Endodermal cell (in vitro differentiated cells): ENCODE measurements at regions not wholly inside any gene's neighbourhood (a gene's known extent, or its start where the extent isn't known, plus 50 kb on each side); places are given as distances from the start of the nearest gene placed in this dataset.

ENCODE experiments used
- DNase-seq: peaks from one replicate; pipeline ENCODE4 v3.0.0-alpha.2; 2017
- H3K27ac ChIP-seq: 2 replicates; pipeline ENCODE4 v1.5.1; 2013; ENCODE audit warnings: mild to moderate bottlenecking, low read depth, low read length, moderate library complexity
- H3K27me3 ChIP-seq: 2 replicates; pipeline ENCODE4 v1.6.1; 2013; ENCODE audit warnings: mild to moderate bottlenecking, low read length, moderate library complexity; ENCODE audit not compliant: insufficient read depth, control insufficient read depth, poor library complexity, severe bottlenecking
- H3K36me3 ChIP-seq: 2 replicates; pipeline ENCODE4 v1.7.0; 2013; ENCODE audit warnings: mild to moderate bottlenecking, low read length, moderate library complexity; ENCODE audit not compliant: control insufficient read depth, insufficient read depth
- H3K4me1 ChIP-seq: one replicate; pipeline ENCODE4 v1.7.0; 2013; ENCODE audit warnings: low read length; ENCODE audit not compliant: control insufficient read depth, insufficient read depth
- H3K4me3 ChIP-seq: 2 replicates; pipeline ENCODE4 v1.5.1; 2013; ENCODE audit warnings: mild to moderate bottlenecking, low read length, moderate library complexity
- H3K9ac ChIP-seq: 2 replicates; pipeline ENCODE4 v1.6.1; 2013; ENCODE audit warnings: mild to moderate bottlenecking, low read length, moderate library complexity; ENCODE audit not compliant: poor library complexity, severe bottlenecking; ENCODE audit errors: extremely low read depth
- H3K9me3 ChIP-seq: 2 replicates; pipeline ENCODE4 v1.6.1; 2013; ENCODE audit warnings: mild to moderate bottlenecking, low read length, moderate library complexity; ENCODE audit not compliant: control insufficient read depth
- H3K27ac Mint-ChIP-seq: 2 replicates; pipeline ENCODE4 v1.8.0; 2020; ENCODE audit warnings: mixed read lengths
- H3K27me3 Mint-ChIP-seq: 2 replicates; pipeline ENCODE4 v1.8.0; 2021; ENCODE audit warnings: mild to moderate bottlenecking, mixed read lengths; ENCODE audit not compliant: insufficient read depth
- H3K36me3 Mint-ChIP-seq: 2 replicates; pipeline ENCODE4 v1.8.0; 2020; ENCODE audit warnings: low read depth, mixed read lengths
- H3K4me1 Mint-ChIP-seq: 2 replicates; pipeline ENCODE4 v1.8.0; 2020; ENCODE audit warnings: mixed read lengths
- H3K4me3 Mint-ChIP-seq: 2 replicates; pipeline ENCODE4 v1.8.0; 2020; ENCODE audit warnings: mild to moderate bottlenecking, moderate library complexity, mixed read lengths
- H3K9me3 Mint-ChIP-seq: 2 replicates; pipeline ENCODE4 v1.8.0; 2020; ENCODE audit warnings: mild to moderate bottlenecking, mixed read lengths
- CTCF ChIP-seq: fragments of 200-600 bp; sonication (generic); conservative IDR thresholded peaks from 2 replicates; pipeline ENCODE4 v1.5.0; 2021; ENCODE audit warnings: antibody characterized with exemption, mild to moderate bottlenecking
- WGBS, 2 experiments: methylation state at CpG; one replicate each; pipeline versions ENCODE4 v1.1.5 to v1.1.7; 2013; ENCODE audit warnings: missing lambda C conversion rate in 2 of 2, mixed read lengths in 1 of 2; ENCODE audit not compliant: insufficient coverage in 1 of 2, insufficient read length in 1 of 2; 5-methylcytosine and 5-hydroxymethylcytosine counted together

GRCh38 chr12:42960087-42960527 is 370.6 kb upstream of the PRICKLE1 start:
- DNase-seq = no peak
- 93 to 98% methylated on average over 4 of the region's 4 CpGs for WGBS, 2 experiments
- no peak for TF ChIP-seq CTCF
- no peak overlapping the region for H3K27ac ChIP-seq
- Mint-ChIP-seq H3K27ac (no peak overlapping the region), H3K36me3 (no peaks in the 10 kb centered on the region), H3K9me3 (no peaks in the 10 kb centered on the region), H3K4me1 (peaks cover 22% of the 10 kb centered on the region), H3K4me3 (no peak overlapping the region), H3K27me3 (no peaks in the 10 kb centered on the region)
- no peaks in the 10 kb centered on the region for H3K27me3 ChIP-seq
- peaks cover 6% of the 10 kb centered on the region for H3K9me3 ChIP-seq
- no peaks in the 10 kb centered on the region for H3K36me3 ChIP-seq
- H3K4me3 ChIP-seq = no peak overlapping the region
- H3K4me1 ChIP-seq = peaks cover 2% of the 10 kb centered on the region
- no peak overlapping the region for H3K9ac ChIP-seq

GRCh38 chr12:42958291-42958674 is 368.7 kb upstream of the PRICKLE1 start:
- DNase-seq = no peak
- Mint-ChIP-seq H3K27ac (peak overlapping the region; percentile 36), H3K27me3 (no peaks in the 10 kb centered on the region), H3K9me3 (peaks cover 14% of the 10 kb centered on the region), H3K36me3 (peaks cover 13% of the 10 kb centered on the region), H3K4me1 (peaks cover 22% of the 10 kb centered on the region), H3K4me3 (no peak overlapping the region)
- TF ChIP-seq CTCF = no peak
- Histone ChIP-seq H3K4me3 (no peak overlapping the region), H3K36me3 (no peaks in the 10 kb centered on the region), H3K9me3 (peaks cover 19% of the 10 kb centered on the region), H3K9ac (no peak overlapping the region), H3K27me3 (no peaks in the 10 kb centered on the region), H3K4me1 (peaks cover 2% of the 10 kb centered on the region), H3K27ac (no peak overlapping the region)
- WGBS, 2 experiments = 88% methylated on average over 1 of the region's 1 CpG; no CpG with 5 or more reads in 1 of the 2 experiments

- Mint-ChIP-seq H3K27ac (no peak overlapping the region), H3K27me3 (no peaks in the 10 kb centered on the region), H3K36me3 (peaks cover 15% of the 10 kb centered on the region), H3K9me3 (peaks cover 19% of the 10 kb centered on the region), H3K4me1 (peaks cover 20% of the 10 kb centered on the region), H3K4me3 (no peak overlapping the region)
- WGBS, 2 experiments = 92% methylated on average over 1 of the region's 1 CpG; no CpG with 5 or more reads in 1 of the 2 experiments
- Histone ChIP-seq H3K9ac (no peak overlapping the region), H3K4me1 (peaks cover 2% of the 10 kb centered on the region), H3K4me3 (no peak overlapping the region), H3K27me3 (no peaks in the 10 kb centered on the region), H3K27ac (no peak overlapping the region), H3K36me3 (no peaks in the 10 kb centered on the region), H3K9me3 (peaks cover 24% of the 10 kb centered on the region)
- no peak for DNase-seq
- no peak for TF ChIP-seq CTCF
Measured at GRCh38 chr12:42957561-42958290, 368.2 kb upstream of the PRICKLE1 start.
